HCT116 (cell line): ENCODE measurements at regions not wholly inside any gene's neighbourhood (a gene's known extent, or its start where the extent isn't known, plus 50 kb on each side); places are given as distances from the start of the nearest gene placed in this dataset.

Experiments used
- ATAC-seq: fragments of 200-7000 bp; cut with Tn5 transposase; 2 replicates; pipeline ENCODE4 v1.9.1; 2020; ENCODE audit warnings: mild to moderate bottlenecking, moderate library complexity
- BruUV-seq: library from RNA; stranded (reverse); fragments of 400-500 nt; replicated peaks from 2 replicates; lab custom pipeline; 2021; lab: Mats Ljungman, UMichigan
- CTCF ChIA-PET: fragments of 300-600 bp; sonication (Branson Sonifier 250); formaldehyde crosslinking; loops from one replicate; lab custom pipeline; 2021; ENCODE audit warnings: antibody characterized with exemption; lab: Charles Lee
- POLR2A ChIA-PET: fragments of 300-600, 350-600 bp; sonication (Branson Sonifier 250); formaldehyde crosslinking; loops from one replicate; lab custom pipeline; 2021; ENCODE audit warnings: antibody characterized with exemption; lab: Charles Lee
- RAD21 ChIA-PET, 2 experiments: fragments of 300-600 bp; sonication (Branson Sonifier 250); formaldehyde crosslinking; loops; one replicate each; lab custom pipeline; 2023; ENCODE audit warnings: low total read pairs in 2 of 2; ENCODE audit not compliant: uncharacterized antibody in 2 of 2, unreplicated experiment in 2 of 2, low non-redundant PET in 1 of 2; lab: Charles Lee
- DNase-seq: peaks from one replicate; pipeline ENCODE4 v3.0.0-alpha.2; 2010; ENCODE audit warnings: low read depth, low spot score
- H2AFZ ChIP-seq: fragments of 200-600 bp; shearing (Covaris generic), sonication (generic); 2 replicates; pipeline ENCODE4 v1.6.1; 2017; ENCODE audit warnings: low read depth, mixed run types, mixed read lengths, antibody characterized with exemption, low read length; ENCODE audit not compliant: poor library complexity, severe bottlenecking
- H3K27ac ChIP-seq: 2 replicates; pipeline ENCODE4 v1.5.1; 2012; ENCODE audit warnings: low read depth, low read length
- H3K27me3 ChIP-seq: fragments of 200-600 bp; sonication (generic); 2 replicates; pipeline ENCODE4 v1.6.1; 2016; ENCODE audit warnings: mixed run types, low read length, mixed read lengths; ENCODE audit not compliant: insufficient read depth
- H3K36me3 ChIP-seq, 2 experiments: fragments of 200-500 bp in 1 of 2; fragments of 200-600 bp in 1 of 2; sonication (Bioruptor generic) in 1 of 2; sonication (generic) in 1 of 2; 2 replicates each; pipeline versions ENCODE4 v1.5.1 to v1.6.1; 2014 to 2016; ENCODE audit warnings: low read length in 2 of 2, inconsistent platforms in 1 of 2, mixed read lengths in 1 of 2, mixed run types in 1 of 2; ENCODE audit not compliant: insufficient read depth in 2 of 2, control insufficient read depth in 1 of 2
- H3K4me1 ChIP-seq, 2 experiments: fragments of 200-600 bp in 1 of 2; sonication (generic) in 1 of 2; 2 replicates each; pipeline versions ENCODE4 v1.5.1 to v1.6.1; 2012 to 2017; ENCODE audit warnings: low read length in 2 of 2, inconsistent platforms in 1 of 2, mild to moderate bottlenecking in 1 of 2, mixed read lengths in 1 of 2, mixed run types in 1 of 2, moderate library complexity in 1 of 2; ENCODE audit not compliant: insufficient read depth in 2 of 2, control insufficient read depth in 1 of 2
- H3K4me2 ChIP-seq: fragments of 200-600 bp; sonication (generic); 2 replicates; pipeline ENCODE4 v1.6.1; 2017; ENCODE audit warnings: mixed run types, low read length, mixed read lengths
- H3K4me3 ChIP-seq, 2 experiments: fragments of 200-600 bp in 1 of 2; sonication (generic) in 1 of 2; replicated peaks in 1 of 2; 2 replicates each; pipeline ENCODE4 v1.5.1; 2011 to 2016; ENCODE audit warnings: low read length in 2 of 2, control low read depth in 1 of 2, low read depth in 1 of 2, mild to moderate bottlenecking in 1 of 2, mixed read lengths in 1 of 2, mixed run types in 1 of 2
- H3K79me2 ChIP-seq: fragments of 200-600 bp; sonication (generic); 2 replicates; pipeline ENCODE4 v1.6.1; 2017; ENCODE audit warnings: mild to moderate bottlenecking, mixed run types, low read length, moderate library complexity, mixed read lengths; ENCODE audit not compliant: insufficient read depth
- H3K9ac ChIP-seq: fragments of 200-600 bp; sonication (generic); 2 replicates; pipeline ENCODE4 v1.6.1; 2016; ENCODE audit warnings: low read length, mixed read lengths
- H3K9me2 ChIP-seq: fragments of 200-600 bp; sonication (generic), shearing (Covaris generic); 2 replicates; pipeline ENCODE4 v1.6.1; 2017; ENCODE audit warnings: mixed run types, mild to moderate bottlenecking, moderate library complexity; ENCODE audit not compliant: insufficient read depth
- H3K9me3 ChIP-seq, 2 experiments: fragments of 200-500 bp in 1 of 2; fragments of 200-600 bp in 1 of 2; sonication (Bioruptor generic) in 1 of 2; sonication (generic) in 1 of 2; 2 replicates each; pipeline ENCODE4 v1.6.1; 2014 to 2017; ENCODE audit warnings: low read length in 2 of 2, mixed read lengths in 2 of 2, inconsistent platforms in 1 of 2, low read depth in 1 of 2, mild to moderate bottlenecking in 1 of 2, mixed run types in 1 of 2, moderate library complexity in 1 of 2; ENCODE audit not compliant: control insufficient read depth in 1 of 2, insufficient read depth in 1 of 2
- H4K20me1 ChIP-seq: fragments of 200-600 bp; sonication (generic), shearing (Covaris generic); 2 replicates; pipeline ENCODE4 v1.6.1; 2017; ENCODE audit warnings: mixed run types, mild to moderate bottlenecking, moderate library complexity; ENCODE audit not compliant: insufficient read depth
- EZH2 ChIP-seq: fragments of 200-600 bp; sonication (generic); IDR thresholded peaks from 2 replicates; pipeline ENCODE4 v1.6.1; 2017; ENCODE audit warnings: antibody characterized with exemption, mixed run types
- EZH2phosphoT487 ChIP-seq: fragments of 200-600 bp; IDR thresholded peaks from 2 replicates; pipeline ENCODE4 v1.6.1; 2018; ENCODE audit warnings: antibody characterized with exemption, borderline replicate concordance
- FOSL1 ChIP-seq: IDR thresholded peaks from 2 replicates; pipeline ENCODE4 v1.6.1; 2012; ENCODE audit warnings: low read depth
- JUND ChIP-seq: IDR thresholded peaks from 2 replicates; pipeline ENCODE4 v1.6.1; 2012
- RAD21 ChIP-seq: IDR thresholded peaks from 2 replicates; pipeline ENCODE4 v1.6.1; 2012; ENCODE audit warnings: low read depth, mild to moderate bottlenecking
- TCF7L2 ChIP-seq: IDR thresholded peaks from 2 replicates; pipeline ENCODE4 v1.7.0; 2011; ENCODE audit warnings: borderline replicate concordance, inconsistent platforms; ENCODE audit not compliant: insufficient read depth, insufficient read length; ENCODE audit errors: extremely low read depth
- ZBTB33 ChIP-seq: IDR thresholded peaks from 2 replicates; pipeline ENCODE4 v1.6.1; 2011; ENCODE audit warnings: mild to moderate bottlenecking, low read length, moderate library complexity; ENCODE audit not compliant: insufficient replicate concordance; ENCODE audit errors: extremely low read depth
- ZFX ChIP-seq: fragments of 450-650 bp; IDR thresholded peaks from 2 replicates; pipeline ENCODE4 v1.6.1; 2017
- intact Hi-C: fragments of 100-400 bp; cut with micrococcal nuclease; formaldehyde crosslinking; loops from 2 replicates; pipeline ENCODE4 v1.10.0; 2022
- TF ChIP-seq, protein P1 (sequence below): IDR thresholded peaks from 2 replicates; pipeline ENCODE4 v1.6.1; 2012; ENCODE audit warnings: low read depth
- TF ChIP-seq, protein P2 (sequence below): IDR thresholded peaks from 2 replicates; pipeline ENCODE4 v1.6.1; 2012

- Histone ChIP-seq H3K9me2 (no peaks in the 10 kb centered on the region), H3K27ac (no peak overlapping the region), H3K9me3 (peaks cover 58 to 62% of the 10 kb centered on the region in 2 experiments), H3K27me3 (no peaks in the 10 kb centered on the region), H3K4me3 (no peak overlapping the region), H3K36me3 (no peaks in the 10 kb centered on the region), H2AFZ (no peak overlapping the region), H4K20me1 (no peaks in the 10 kb centered on the region), H3K4me2 (no peak overlapping the region), H3K79me2 (no peaks in the 10 kb centered on the region), H3K9ac (no peak overlapping the region), H3K4me1 (no peaks in the 10 kb centered on the region)
- no peak for ATAC-seq
- intact Hi-C loops = no loop called here
- POLR2A ChIA-PET = no interaction called here
- TF ChIP-seq TCF7L2 (no peak), ZFX (no peak), EZH2 (no peak), JUND (no peak), FOSL1 (no peak), EZH2phosphoT487 (no peak), ZBTB33 (no peak), RAD21 (no peak)
- TF ChIP-seq, protein P1, sequence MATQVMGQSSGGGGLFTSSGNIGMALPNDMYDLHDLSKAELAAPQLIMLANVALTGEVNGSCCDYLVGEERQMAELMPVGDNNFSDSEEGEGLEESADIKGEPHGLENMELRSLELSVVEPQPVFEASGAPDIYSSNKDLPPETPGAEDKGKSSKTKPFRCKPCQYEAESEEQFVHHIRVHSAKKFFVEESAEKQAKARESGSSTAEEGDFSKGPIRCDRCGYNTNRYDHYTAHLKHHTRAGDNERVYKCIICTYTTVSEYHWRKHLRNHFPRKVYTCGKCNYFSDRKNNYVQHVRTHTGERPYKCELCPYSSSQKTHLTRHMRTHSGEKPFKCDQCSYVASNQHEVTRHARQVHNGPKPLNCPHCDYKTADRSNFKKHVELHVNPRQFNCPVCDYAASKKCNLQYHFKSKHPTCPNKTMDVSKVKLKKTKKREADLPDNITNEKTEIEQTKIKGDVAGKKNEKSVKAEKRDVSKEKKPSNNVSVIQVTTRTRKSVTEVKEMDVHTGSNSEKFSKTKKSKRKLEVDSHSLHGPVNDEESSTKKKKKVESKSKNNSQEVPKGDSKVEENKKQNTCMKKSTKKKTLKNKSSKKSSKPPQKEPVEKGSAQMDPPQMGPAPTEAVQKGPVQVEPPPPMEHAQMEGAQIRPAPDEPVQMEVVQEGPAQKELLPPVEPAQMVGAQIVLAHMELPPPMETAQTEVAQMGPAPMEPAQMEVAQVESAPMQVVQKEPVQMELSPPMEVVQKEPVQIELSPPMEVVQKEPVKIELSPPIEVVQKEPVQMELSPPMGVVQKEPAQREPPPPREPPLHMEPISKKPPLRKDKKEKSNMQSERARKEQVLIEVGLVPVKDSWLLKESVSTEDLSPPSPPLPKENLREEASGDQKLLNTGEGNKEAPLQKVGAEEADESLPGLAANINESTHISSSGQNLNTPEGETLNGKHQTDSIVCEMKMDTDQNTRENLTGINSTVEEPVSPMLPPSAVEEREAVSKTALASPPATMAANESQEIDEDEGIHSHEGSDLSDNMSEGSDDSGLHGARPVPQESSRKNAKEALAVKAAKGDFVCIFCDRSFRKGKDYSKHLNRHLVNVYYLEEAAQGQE = no peak
- TF ChIP-seq, protein P2, sequence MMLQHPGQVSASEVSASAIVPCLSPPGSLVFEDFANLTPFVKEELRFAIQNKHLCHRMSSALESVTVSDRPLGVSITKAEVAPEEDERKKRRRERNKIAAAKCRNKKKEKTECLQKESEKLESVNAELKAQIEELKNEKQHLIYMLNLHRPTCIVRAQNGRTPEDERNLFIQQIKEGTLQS = no peak
- CTCF ChIA-PET = no interaction called here
- DNase-seq = no peak
- BruUV-seq = no TSS peak
- RAD21 ChIA-PET = no interaction called here
Observed at GRCh38 chr10:106370751-106371150, 793.8 kb downstream of the SORCS1 start.
